ENCODE measurements at regions not wholly inside any gene's neighbourhood (a gene's known extent, or its start where the extent isn't known, plus 50 kb on each side); places are given as distances from the start of the nearest gene placed in this dataset.

DNA sequence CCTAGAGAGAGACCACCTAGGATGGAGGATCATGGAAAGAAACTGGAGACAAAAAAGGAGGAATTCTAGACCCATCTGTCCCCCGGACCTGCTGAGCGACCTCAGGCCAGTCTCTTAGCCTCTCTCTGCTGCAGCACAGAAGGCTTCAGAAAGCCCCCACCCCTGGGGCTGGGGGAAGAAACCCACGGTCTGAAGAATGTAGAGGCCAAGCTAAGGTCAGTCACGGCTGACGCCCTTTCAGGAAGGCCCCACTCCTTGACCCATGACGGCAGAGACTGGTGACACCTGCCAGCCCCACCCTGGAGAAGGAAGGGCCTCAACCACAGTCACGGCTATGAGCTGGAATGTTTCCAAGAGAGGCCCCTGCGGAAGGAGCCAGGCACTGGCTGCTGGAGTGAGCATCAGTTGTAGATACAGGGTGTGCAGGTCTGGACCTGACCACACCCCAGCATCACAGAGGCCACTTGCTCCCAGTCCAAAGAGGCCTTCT, 120.5 kb upstream of the BOD1 start:
- no peak overlapping the region for H3K4me2 ChIP-seq (ENCODE audit: low read depth, low read length)
- TF ChIP-seq EZH2 (optimal IDR thresholded peaks at IDR 0.05; ENCODE audit: low read depth, low read length) (no peak), EZH2phosphoT487 (IDR thresholded peaks at IDR 0.05; ENCODE audit: low read length) (no peak)
- TF ChIP-seq, protein P1, sequence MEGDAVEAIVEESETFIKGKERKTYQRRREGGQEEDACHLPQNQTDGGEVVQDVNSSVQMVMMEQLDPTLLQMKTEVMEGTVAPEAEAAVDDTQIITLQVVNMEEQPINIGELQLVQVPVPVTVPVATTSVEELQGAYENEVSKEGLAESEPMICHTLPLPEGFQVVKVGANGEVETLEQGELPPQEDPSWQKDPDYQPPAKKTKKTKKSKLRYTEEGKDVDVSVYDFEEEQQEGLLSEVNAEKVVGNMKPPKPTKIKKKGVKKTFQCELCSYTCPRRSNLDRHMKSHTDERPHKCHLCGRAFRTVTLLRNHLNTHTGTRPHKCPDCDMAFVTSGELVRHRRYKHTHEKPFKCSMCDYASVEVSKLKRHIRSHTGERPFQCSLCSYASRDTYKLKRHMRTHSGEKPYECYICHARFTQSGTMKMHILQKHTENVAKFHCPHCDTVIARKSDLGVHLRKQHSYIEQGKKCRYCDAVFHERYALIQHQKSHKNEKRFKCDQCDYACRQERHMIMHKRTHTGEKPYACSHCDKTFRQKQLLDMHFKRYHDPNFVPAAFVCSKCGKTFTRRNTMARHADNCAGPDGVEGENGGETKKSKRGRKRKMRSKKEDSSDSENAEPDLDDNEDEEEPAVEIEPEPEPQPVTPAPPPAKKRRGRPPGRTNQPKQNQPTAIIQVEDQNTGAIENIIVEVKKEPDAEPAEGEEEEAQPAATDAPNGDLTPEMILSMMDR (IDR thresholded peaks at IDR 0.05; ENCODE audit: low read length) = no peak

DNA sequence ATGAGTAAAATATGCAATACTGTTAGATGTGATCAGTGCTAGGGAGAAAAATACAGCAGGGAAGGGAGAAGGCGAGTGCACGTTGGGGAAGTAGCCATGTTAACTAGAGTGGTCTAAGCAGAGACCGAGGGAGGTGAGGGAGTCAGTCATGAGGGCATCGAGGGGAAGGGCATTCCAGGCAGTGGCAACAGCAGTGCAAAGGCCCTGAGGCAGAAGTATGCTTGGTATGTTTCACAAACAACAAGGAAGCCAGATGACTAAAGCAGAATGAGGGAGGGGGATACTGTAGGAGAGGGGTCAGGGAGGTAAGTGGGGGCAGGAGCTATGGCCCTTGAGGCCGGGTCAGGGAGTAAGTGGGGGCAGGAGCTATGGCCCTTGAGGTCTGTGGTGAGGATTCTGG, 123.3 kb upstream of the BOD1 start:
- DNase-seq = no peak
- Histone ChIP-seq H3K27me3 (replicated peaks; ENCODE audit: insufficient read depth, low read length) (no peaks in the 10 kb centered on the region), H2AFZ (ENCODE audit: low read length) (no peak overlapping the region), H3K4me1 (ENCODE audit: low read length) (peaks cover 23% of the 10 kb centered on the region), H3K9me3 (replicated peaks; ENCODE audit: insufficient read depth, low read length) (no peaks in the 10 kb centered on the region), H3K9me2 (replicated peaks; ENCODE audit: insufficient read depth, low read length) (no peaks in the 10 kb centered on the region), H3F3A (ENCODE audit: insufficient read depth, low read length) (peaks cover 22% of the 10 kb centered on the region), H3K4me2 (ENCODE audit: low read depth, low read length) (no peak overlapping the region), H3K9ac (ENCODE audit: low read length) (no peak overlapping the region), H4K20me1 (ENCODE audit: insufficient read depth, low read length) (no peaks in the 10 kb centered on the region), H3K27ac (ENCODE audit: low read length) (no peak overlapping the region), H3K36me3 (replicated peaks; ENCODE audit: insufficient read depth, low read length) (no peaks in the 10 kb centered on the region; the same call in 1 of the 2 replicates), H3K79me2 (ENCODE audit: low read length) (peaks cover 68% of the 10 kb centered on the region), H3K4me3 (ENCODE audit: low read length) (no peak overlapping the region)
- TF ChIP-seq EZH2 (optimal IDR thresholded peaks at IDR 0.05; ENCODE audit: low read depth, low read length) = no peak
- TF ChIP-seq, protein P1 (IDR thresholded peaks at IDR 0.05; ENCODE audit: low read length) = no peak
- no peak for TF ChIP-seq EZH2phosphoT487 (IDR thresholded peaks at IDR 0.05; ENCODE audit: low read length)

More for the DNA sequence above, 120.5 kb upstream of the BOD1 start:
- Histone ChIP-seq H3K27me3 (replicated peaks; ENCODE audit: insufficient read depth, low read length) (no peaks in the 10 kb centered on the region), H2AFZ (ENCODE audit: low read length) (no peak overlapping the region), H3K9me2 (replicated peaks; ENCODE audit: insufficient read depth, low read length) (no peaks in the 10 kb centered on the region), H3F3A (ENCODE audit: insufficient read depth, low read length) (no peaks in the 10 kb centered on the region), H3K79me2 (ENCODE audit: low read length) (peaks cover 44% of the 10 kb centered on the region), H3K9me3 (replicated peaks; ENCODE audit: insufficient read depth, low read length) (no peaks in the 10 kb centered on the region), H3K4me3 (ENCODE audit: low read length) (no peak overlapping the region), H3K9ac (ENCODE audit: low read length) (no peak overlapping the region), H3K36me3 (replicated peaks; ENCODE audit: insufficient read depth, low read length) (no peaks in the 10 kb centered on the region; the same call in 1 of the 2 replicates), H4K20me1 (ENCODE audit: insufficient read depth, low read length) (no peaks in the 10 kb centered on the region), H3K4me1 (ENCODE audit: low read length) (peaks cover 3% of the 10 kb centered on the region), H3K27ac (ENCODE audit: low read length) (no peak overlapping the region)
- no peak for DNase-seq

DNA sequence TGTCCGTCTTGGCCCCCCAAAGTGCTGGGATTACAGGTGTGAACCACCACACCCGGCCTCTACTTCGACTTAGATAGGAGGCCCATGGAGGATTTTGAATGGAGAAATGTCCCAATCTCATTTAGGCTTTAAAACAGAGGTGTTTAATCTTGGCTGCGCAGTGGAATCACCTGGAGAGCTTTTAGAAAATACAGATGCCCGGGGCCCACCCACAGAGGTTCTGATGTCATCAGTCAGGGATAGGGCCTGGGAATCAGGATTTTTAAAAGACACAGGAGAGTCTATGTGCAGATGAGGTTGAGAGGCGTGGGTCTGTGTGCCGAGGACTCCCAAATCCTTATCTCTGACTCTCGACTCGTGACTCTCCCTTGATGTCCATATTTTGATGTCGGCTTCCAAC, 124.0 kb upstream of the BOD1 start:
- Histone ChIP-seq H3K4me2 (ENCODE audit: low read depth, low read length) (no peak overlapping the region), H3K9me2 (replicated peaks; ENCODE audit: insufficient read depth, low read length) (no peaks in the 10 kb centered on the region), H3K27me3 (replicated peaks; ENCODE audit: insufficient read depth, low read length) (no peaks in the 10 kb centered on the region), H3K27ac (ENCODE audit: low read length) (no peak overlapping the region), H3K4me3 (ENCODE audit: low read length) (no peak overlapping the region), H2AFZ (ENCODE audit: low read length) (no peak overlapping the region), H3K79me2 (ENCODE audit: low read length) (peaks cover 70% of the 10 kb centered on the region), H3F3A (ENCODE audit: insufficient read depth, low read length) (peaks cover 28% of the 10 kb centered on the region), H3K4me1 (ENCODE audit: low read length) (peaks cover 25% of the 10 kb centered on the region), H3K9me3 (replicated peaks; ENCODE audit: insufficient read depth, low read length) (no peaks in the 10 kb centered on the region), H4K20me1 (ENCODE audit: insufficient read depth, low read length) (no peaks in the 10 kb centered on the region), H3K9ac (ENCODE audit: low read length) (no peak overlapping the region), H3K36me3 (replicated peaks; ENCODE audit: insufficient read depth, low read length) (no peaks in the 10 kb centered on the region; the same call in 1 of the 2 replicates)
- no peak for DNase-seq
- no peak for TF ChIP-seq EZH2phosphoT487 (IDR thresholded peaks at IDR 0.05; ENCODE audit: low read length)
- TF ChIP-seq, protein P1 (IDR thresholded peaks at IDR 0.05; ENCODE audit: low read length) = no peak
- no peak for TF ChIP-seq EZH2 (optimal IDR thresholded peaks at IDR 0.05; ENCODE audit: low read depth, low read length)
